MM.1S (cell line): ENCODE measurements at regions not wholly inside any gene's neighbourhood (a gene's known extent, or its start where the extent isn't known, plus 50 kb on each side); places are given as distances from the start of the nearest gene placed in this dataset.

Source experiments
- DNase-seq: peaks from one replicate; pipeline ENCODE4 v3.0.0-alpha.2; 2015
- H2AFZ ChIP-seq: fragments of 300-600 bp; sonication (generic); 2 replicates; pipeline ENCODE4 v1.6.0; 2016; ENCODE audit warnings: antibody characterized with exemption, low read length
- H3F3A ChIP-seq: fragments of 300-600 bp; sonication (generic); 2 replicates; pipeline ENCODE4 v1.6.1; 2016; ENCODE audit warnings: mild to moderate bottlenecking, antibody characterized with exemption, low read length, moderate library complexity, mixed read lengths; ENCODE audit not compliant: insufficient read depth
- H3K27ac ChIP-seq: fragments of 300-600 bp; sonication (generic); 2 replicates; pipeline ENCODE4 v1.5.1; 2016; ENCODE audit warnings: mild to moderate bottlenecking, low read length
- H3K27me3 ChIP-seq: fragments of 300-600 bp; sonication (generic); replicated peaks from 2 replicates; pipeline ENCODE4 v1.6.0; 2016; ENCODE audit warnings: low read length; ENCODE audit not compliant: insufficient read depth
- H3K36me3 ChIP-seq: fragments of 300-600 bp; sonication (generic); replicated peaks from 2 replicates; pipeline ENCODE4 v1.6.1; 2016; ENCODE audit warnings: mild to moderate bottlenecking, low read length, mixed read lengths; ENCODE audit not compliant: insufficient read depth
- H3K4me1 ChIP-seq: fragments of 300-600 bp; sonication (generic); 2 replicates; pipeline ENCODE4 v1.6.1; 2016; ENCODE audit warnings: low read length, mixed read lengths
- H3K4me2 ChIP-seq: fragments of 300-600 bp; sonication (generic); 2 replicates; pipeline ENCODE4 v1.6.0; 2016; ENCODE audit warnings: low read depth, low read length
- H3K4me3 ChIP-seq: fragments of 300-600 bp; sonication (generic); 2 replicates; pipeline ENCODE4 v1.5.1; 2016; ENCODE audit warnings: low read length, mixed read lengths
- H3K79me2 ChIP-seq: fragments of 300-600 bp; sonication (generic); 2 replicates; pipeline ENCODE4 v1.6.1; 2016; ENCODE audit warnings: mixed run types, low read length, mixed read lengths
- H3K9ac ChIP-seq: fragments of 300-600 bp; sonication (generic); 2 replicates; pipeline ENCODE4 v1.6.1; 2016; ENCODE audit warnings: low read length, mixed read lengths
- H3K9me2 ChIP-seq: fragments of 300-600 bp; sonication (generic); replicated peaks from 2 replicates; pipeline ENCODE4 v1.6.1; 2016; ENCODE audit warnings: mild to moderate bottlenecking, low read length, mixed read lengths; ENCODE audit not compliant: insufficient read depth
- H3K9me3 ChIP-seq: fragments of 300-600 bp; sonication (generic); replicated peaks from 2 replicates; pipeline ENCODE4 v1.6.1; 2016; ENCODE audit warnings: mild to moderate bottlenecking, low read length, mixed read lengths; ENCODE audit not compliant: insufficient read depth
- H4K20me1 ChIP-seq: fragments of 300-600 bp; sonication (generic); 2 replicates; pipeline ENCODE4 v1.6.1; 2016; ENCODE audit warnings: mild to moderate bottlenecking, low read length, moderate library complexity, mixed read lengths; ENCODE audit not compliant: insufficient read depth
- CTCF ChIP-seq: fragments of 300-600 bp; sonication (generic); IDR thresholded peaks from 2 replicates; pipeline ENCODE4 v1.5.1; 2016; ENCODE audit warnings: antibody characterized with exemption, low read length, mixed read lengths
- EZH2 ChIP-seq: fragments of 300-600 bp; sonication (generic); optimal IDR thresholded peaks from 2 replicates; pipeline ENCODE3; 2017; ENCODE audit warnings: low read depth, mild to moderate bottlenecking, antibody characterized with exemption, low read length, mixed read lengths
- EZH2phosphoT487 ChIP-seq: fragments of 300-600 bp; sonication (generic); IDR thresholded peaks from 2 replicates; pipeline ENCODE4 v1.6.1; 2018; ENCODE audit warnings: antibody characterized with exemption, low read length

- no peak overlapping the region for H3K9ac ChIP-seq
- no peaks in the 10 kb centered on the region for H3K79me2 ChIP-seq
- no peaks in the 10 kb centered on the region for H3K9me2 ChIP-seq
- H3K4me1 ChIP-seq, result no peaks in the 10 kb centered on the region
- no peaks in the 10 kb centered on the region for H3K36me3 ChIP-seq
- no peaks in the 10 kb centered on the region for H3F3A ChIP-seq
- H2AFZ ChIP-seq, result no peak overlapping the region
- no peak for TF ChIP-seq CTCF
- TF ChIP-seq EZH2, result no peak
- no peak for TF ChIP-seq EZH2phosphoT487
- H3K27ac ChIP-seq, result no peak overlapping the region
- no peak for DNase-seq
- no peaks in the 10 kb centered on the region for H3K9me3 ChIP-seq
- H3K4me3 ChIP-seq, result no peak overlapping the region
- no peak overlapping the region for H3K4me2 ChIP-seq
- no peaks in the 10 kb centered on the region for H4K20me1 ChIP-seq
- H3K27me3 ChIP-seq, result no peaks in the 10 kb centered on the region
Measured at GRCh38 chr13:90906554-90906953, 440.9 kb upstream of the MIR17HG start.

GRCh38 chr13:90908792-90909191 is 438.7 kb upstream of the MIR17HG start:
- Histone ChIP-seq H4K20me1 (no peaks in the 10 kb centered on the region), H3K9ac (no peak overlapping the region), H3K4me3 (no peak overlapping the region), H3K9me3 (no peaks in the 10 kb centered on the region), H3K9me2 (no peaks in the 10 kb centered on the region), H3K27ac (no peak overlapping the region), H3K79me2 (no peaks in the 10 kb centered on the region), H3K4me2 (no peak overlapping the region), H2AFZ (no peak overlapping the region), H3K4me1 (no peaks in the 10 kb centered on the region), H3F3A (no peaks in the 10 kb centered on the region), H3K27me3 (no peaks in the 10 kb centered on the region), H3K36me3 (no peaks in the 10 kb centered on the region)
- TF ChIP-seq EZH2phosphoT487 (no peak), EZH2 (no peak), CTCF (no peak)
- DNase-seq, result no peak

GRCh38 chr13:90910018-90910639 is 437.4 kb upstream of the MIR17HG start:
- Histone ChIP-seq H3K79me2 (no peaks in the 10 kb centered on the region), H3K9me3 (no peaks in the 10 kb centered on the region), H3K4me3 (no peak overlapping the region), H3K27ac (no peak overlapping the region), H2AFZ (no peak overlapping the region), H3K27me3 (no peaks in the 10 kb centered on the region), H3F3A (no peaks in the 10 kb centered on the region), H3K4me2 (no peak overlapping the region), H4K20me1 (no peaks in the 10 kb centered on the region), H3K9ac (no peak overlapping the region), H3K4me1 (no peaks in the 10 kb centered on the region), H3K9me2 (no peaks in the 10 kb centered on the region), H3K36me3 (no peaks in the 10 kb centered on the region)
- TF ChIP-seq EZH2 (no peak), EZH2phosphoT487 (no peak), CTCF (no peak)
- no peak for DNase-seq
